C4-2B (cell line): ENCODE measurements at regions not wholly inside any gene's neighbourhood (a gene's known extent, or its start where the extent isn't known, plus 50 kb on each side); places are given as distances from the start of the nearest gene placed in this dataset.

Experiments used
- ZFX ChIP-seq: fragments of 450-650 bp; IDR thresholded peaks from 2 replicates; pipeline ENCODE4 v1.6.1; 2017
- TF ChIP-seq, protein P1 (sequence below): fragments of 450-650 bp; conservative IDR thresholded peaks from 2 replicates; pipeline ENCODE4 v1.5.1; 2017; ENCODE audit warnings: mild to moderate bottlenecking

- TF ChIP-seq, protein P1, sequence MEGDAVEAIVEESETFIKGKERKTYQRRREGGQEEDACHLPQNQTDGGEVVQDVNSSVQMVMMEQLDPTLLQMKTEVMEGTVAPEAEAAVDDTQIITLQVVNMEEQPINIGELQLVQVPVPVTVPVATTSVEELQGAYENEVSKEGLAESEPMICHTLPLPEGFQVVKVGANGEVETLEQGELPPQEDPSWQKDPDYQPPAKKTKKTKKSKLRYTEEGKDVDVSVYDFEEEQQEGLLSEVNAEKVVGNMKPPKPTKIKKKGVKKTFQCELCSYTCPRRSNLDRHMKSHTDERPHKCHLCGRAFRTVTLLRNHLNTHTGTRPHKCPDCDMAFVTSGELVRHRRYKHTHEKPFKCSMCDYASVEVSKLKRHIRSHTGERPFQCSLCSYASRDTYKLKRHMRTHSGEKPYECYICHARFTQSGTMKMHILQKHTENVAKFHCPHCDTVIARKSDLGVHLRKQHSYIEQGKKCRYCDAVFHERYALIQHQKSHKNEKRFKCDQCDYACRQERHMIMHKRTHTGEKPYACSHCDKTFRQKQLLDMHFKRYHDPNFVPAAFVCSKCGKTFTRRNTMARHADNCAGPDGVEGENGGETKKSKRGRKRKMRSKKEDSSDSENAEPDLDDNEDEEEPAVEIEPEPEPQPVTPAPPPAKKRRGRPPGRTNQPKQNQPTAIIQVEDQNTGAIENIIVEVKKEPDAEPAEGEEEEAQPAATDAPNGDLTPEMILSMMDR, result peak; percentile 48
- TF ChIP-seq ZFX, result no peak
Observed at GRCh38 chr9:12329623-12329985, 363.6 kb upstream of the TYRP1 start.
